Activated naive CD8-positive, alpha-beta T cell (primary cell): ENCODE measurements at regions not wholly inside any gene's neighbourhood (a gene's known extent, or its start where the extent isn't known, plus 50 kb on each side); places are given as distances from the start of the nearest gene placed in this dataset.
"Not testable (repeated sequence)": the region's sequence is repeated elsewhere in the genome, so short reads cannot be mapped to it uniquely, and the experiment has no call there.

ENCODE experiments used
- H3K27ac Mint-ChIP-seq: one replicate; pipeline ENCODE4 v1.8.0; 2021; ENCODE audit warnings: mixed read lengths
- H3K27me3 Mint-ChIP-seq: one replicate; pipeline ENCODE4 v1.8.0; 2021; ENCODE audit warnings: mixed read lengths
- H3K36me3 Mint-ChIP-seq: one replicate; pipeline ENCODE4 v1.8.0; 2021; ENCODE audit warnings: mixed read lengths
- H3K4me1 Mint-ChIP-seq: one replicate; pipeline ENCODE4 v1.8.0; 2021; ENCODE audit warnings: low read depth, mixed read lengths
- H3K4me3 Mint-ChIP-seq: one replicate; pipeline ENCODE4 v1.8.0; 2021; ENCODE audit warnings: mild to moderate bottlenecking, mixed read lengths
- H3K9me3 Mint-ChIP-seq: one replicate; pipeline ENCODE4 v1.8.0; 2021; ENCODE audit warnings: low read depth, mixed read lengths

DNA sequence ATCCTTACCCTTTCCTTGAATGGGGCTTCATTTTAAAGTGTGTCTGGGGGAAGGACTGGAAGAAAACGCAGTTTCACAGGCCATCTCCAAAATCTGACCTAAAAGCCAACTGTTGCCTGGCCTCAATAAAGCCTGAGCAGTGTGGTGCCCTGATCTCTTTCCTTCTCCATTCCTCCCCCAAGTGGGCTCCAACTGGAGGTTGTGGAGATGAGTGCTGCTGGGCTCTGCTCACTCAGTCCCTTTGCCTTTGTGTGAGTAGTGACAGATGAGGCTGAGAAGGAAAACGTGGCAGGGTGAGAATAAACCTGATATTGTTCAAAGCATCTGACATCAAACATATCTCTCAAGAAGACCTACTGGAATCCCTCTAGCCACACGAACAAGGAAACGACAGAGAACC, 181.4 kb upstream of the NBPF9 start:
- not testable (repeated sequence) for H3K9me3 Mint-ChIP-seq, H3K36me3 Mint-ChIP-seq, H3K4me3 Mint-ChIP-seq, H3K27ac Mint-ChIP-seq, H3K4me1 Mint-ChIP-seq, H3K27me3 Mint-ChIP-seq

DNA sequence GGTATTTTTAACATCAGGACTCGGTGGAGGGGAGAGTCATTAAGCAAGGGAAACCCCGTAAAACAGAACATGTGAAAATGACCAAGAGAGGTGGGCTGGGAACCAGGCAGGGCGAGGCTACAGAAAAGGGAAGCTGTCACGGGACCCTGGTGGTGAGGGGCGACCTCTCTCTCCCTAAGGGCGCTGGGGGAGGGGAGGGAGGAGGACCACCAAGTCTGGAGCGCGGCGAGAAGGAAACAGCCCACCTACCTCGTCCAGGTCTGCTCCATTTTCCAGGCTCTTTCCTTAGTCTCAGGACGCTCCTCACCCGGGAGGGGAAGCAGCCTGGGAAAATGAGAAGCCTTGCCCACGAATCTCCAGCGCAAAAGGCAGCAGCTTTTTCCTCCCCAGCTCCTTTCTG, 181.9 kb upstream of the NBPF9 start:
- H3K4me3 Mint-ChIP-seq, H3K27me3 Mint-ChIP-seq, H3K27ac Mint-ChIP-seq, H3K9me3 Mint-ChIP-seq, H3K4me1 Mint-ChIP-seq, H3K36me3 Mint-ChIP-seq: not testable (repeated sequence)

DNA sequence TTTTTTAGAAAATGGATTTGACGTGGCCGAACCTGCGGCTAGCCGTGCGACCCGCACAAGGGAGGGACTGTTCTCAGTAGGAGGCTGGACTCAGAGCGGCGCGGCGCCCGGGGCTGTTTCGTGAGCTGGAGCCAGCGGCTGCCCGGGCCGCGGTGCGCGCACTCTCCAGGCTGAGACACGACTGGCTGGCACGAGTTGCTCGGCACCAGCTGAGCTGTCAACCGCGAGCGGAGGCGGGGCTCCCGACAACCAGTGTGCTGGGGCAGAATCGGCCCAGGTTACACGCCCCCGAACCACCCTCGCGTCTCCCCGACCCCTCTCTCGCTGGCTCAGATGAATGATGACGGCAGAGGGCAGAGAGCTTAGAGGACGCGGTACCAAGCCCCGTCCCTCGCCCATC, 182.3 kb upstream of the NBPF9 start:
- H3K36me3 Mint-ChIP-seq, H3K27ac Mint-ChIP-seq, H3K4me1 Mint-ChIP-seq, H3K9me3 Mint-ChIP-seq, H3K27me3 Mint-ChIP-seq: not testable (repeated sequence)
- peak overlapping the region; percentile 73 for H3K4me3 Mint-ChIP-seq

DNA sequence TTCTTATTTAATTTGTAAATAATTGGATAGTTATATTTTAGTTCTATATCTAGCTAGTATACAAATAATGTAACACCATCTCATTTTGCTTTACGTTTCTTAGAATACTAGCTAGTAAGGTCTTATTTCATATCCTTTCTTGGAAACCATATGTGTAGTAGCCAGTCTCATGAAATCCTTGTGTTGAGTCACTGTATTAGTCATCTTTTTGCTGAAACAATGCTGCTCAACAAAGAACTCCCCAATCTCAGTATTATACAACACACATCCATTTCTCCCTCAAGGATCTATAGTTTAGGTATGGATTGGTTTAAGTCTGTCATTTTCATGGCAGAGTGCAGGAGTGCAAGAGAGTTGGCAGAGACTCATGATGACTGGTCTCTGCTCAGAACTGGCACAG, 185.2 kb upstream of the NBPF9 start:
- not testable (repeated sequence) for H3K4me3 Mint-ChIP-seq, H3K9me3 Mint-ChIP-seq, H3K4me1 Mint-ChIP-seq, H3K27me3 Mint-ChIP-seq, H3K36me3 Mint-ChIP-seq, H3K27ac Mint-ChIP-seq

DNA sequence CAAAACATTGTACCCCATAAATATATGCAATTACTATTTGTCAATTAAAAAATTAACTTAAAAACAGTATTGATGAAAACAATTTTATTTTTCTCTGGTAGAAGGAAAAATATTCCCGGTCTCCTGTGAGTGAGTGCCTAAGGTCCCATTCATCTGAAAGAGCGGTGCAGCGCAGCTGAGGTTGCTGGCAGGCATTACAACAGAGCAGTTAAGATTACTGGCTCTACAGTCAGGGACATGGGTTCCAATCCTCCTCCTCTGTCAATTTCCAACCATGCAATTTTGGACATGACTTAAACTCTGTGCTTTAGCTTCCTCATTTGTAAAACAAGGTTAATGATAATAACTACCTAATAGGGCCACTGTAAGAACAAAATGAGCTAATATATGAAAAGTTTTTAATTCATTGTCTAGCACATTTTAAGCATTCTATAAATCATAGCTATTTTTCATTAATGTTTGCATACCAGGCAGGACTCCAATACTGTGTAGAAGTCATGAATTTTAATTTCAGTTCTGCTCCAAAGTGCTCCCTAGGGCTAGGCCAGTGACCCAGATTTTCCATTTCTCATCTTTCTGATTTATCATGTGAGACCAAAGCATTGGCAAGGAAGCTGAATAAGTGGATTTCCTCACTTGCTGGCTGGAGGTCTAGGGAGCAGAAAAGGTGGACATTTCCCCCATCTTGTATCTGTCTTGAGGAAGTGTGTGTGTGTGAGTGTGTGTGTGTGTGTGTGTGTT, 174.2 kb upstream of the NBPF19 start:
- H3K9me3 Mint-ChIP-seq, H3K27me3 Mint-ChIP-seq, H3K4me1 Mint-ChIP-seq, H3K4me3 Mint-ChIP-seq, H3K27ac Mint-ChIP-seq, H3K36me3 Mint-ChIP-seq: not testable (repeated sequence)

DNA sequence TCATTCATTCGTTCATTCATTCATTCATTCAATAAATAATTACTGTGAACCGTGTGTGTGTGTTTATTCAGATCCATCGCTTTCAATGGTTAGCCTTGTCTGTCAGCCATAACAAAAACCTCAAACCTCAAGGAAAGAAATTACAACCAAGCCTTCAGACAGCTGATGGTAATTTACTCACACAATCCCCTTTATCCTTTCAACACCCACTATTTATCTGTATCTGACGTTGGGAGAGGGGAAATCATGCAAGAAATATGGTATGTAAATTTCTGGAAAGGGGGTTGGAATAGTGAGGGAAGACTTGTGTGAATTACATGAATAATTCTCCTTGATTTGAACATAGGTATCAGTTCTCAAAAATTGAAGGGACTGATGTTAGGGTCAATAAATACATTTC, 173.6 kb upstream of the NBPF19 start:
- not testable (repeated sequence) for H3K27me3 Mint-ChIP-seq, H3K4me3 Mint-ChIP-seq, H3K27ac Mint-ChIP-seq

DNA sequence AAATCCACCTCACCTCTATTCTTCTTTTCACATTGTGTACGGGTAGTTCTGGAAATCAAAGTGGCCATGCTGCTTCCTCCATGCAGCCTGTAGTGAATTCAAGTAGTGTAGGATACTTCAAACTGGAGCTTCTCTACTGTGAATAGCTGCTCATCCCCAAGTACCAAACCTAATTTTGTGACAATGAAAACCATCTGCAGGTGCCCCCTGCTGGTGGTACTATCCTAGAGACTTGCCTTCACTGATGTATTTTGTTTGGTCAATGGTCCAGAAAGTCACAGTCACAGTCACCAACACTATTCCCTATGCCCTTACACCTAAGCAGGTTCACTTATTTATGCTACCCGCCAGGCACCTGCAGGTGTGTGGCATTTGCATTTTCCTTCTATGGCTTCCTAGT, 170.0 kb upstream of the NBPF19 start:
- not testable (repeated sequence) for H3K36me3 Mint-ChIP-seq, H3K4me1 Mint-ChIP-seq, H3K27me3 Mint-ChIP-seq, H3K9me3 Mint-ChIP-seq, H3K4me3 Mint-ChIP-seq, H3K27ac Mint-ChIP-seq

More for the DNA sequence above, 173.6 kb upstream of the NBPF19 start:
- not testable (repeated sequence) for H3K36me3 Mint-ChIP-seq, H3K4me1 Mint-ChIP-seq, H3K9me3 Mint-ChIP-seq

DNA sequence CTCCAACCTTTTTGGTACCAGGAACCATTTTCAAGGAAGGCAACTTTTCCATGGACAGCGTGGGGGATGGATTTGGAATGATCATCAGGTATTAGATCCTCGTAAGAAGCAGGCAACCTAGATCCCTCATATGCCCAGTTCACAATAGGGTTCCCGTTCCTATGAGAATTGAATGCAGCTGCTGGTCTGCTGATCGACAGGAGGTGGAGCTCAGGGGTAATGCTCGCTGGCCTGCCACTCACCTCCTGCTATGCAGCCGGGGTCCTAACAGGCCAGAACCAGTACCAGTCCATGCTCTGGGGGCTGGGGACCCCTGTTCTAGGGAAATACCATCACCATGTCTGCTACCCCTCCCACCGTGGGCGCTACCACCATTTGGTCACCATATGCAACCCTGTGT, 167.2 kb upstream of the NBPF19 start:
- not testable (repeated sequence) for H3K27ac Mint-ChIP-seq, H3K4me3 Mint-ChIP-seq, H3K36me3 Mint-ChIP-seq, H3K9me3 Mint-ChIP-seq, H3K4me1 Mint-ChIP-seq, H3K27me3 Mint-ChIP-seq

DNA sequence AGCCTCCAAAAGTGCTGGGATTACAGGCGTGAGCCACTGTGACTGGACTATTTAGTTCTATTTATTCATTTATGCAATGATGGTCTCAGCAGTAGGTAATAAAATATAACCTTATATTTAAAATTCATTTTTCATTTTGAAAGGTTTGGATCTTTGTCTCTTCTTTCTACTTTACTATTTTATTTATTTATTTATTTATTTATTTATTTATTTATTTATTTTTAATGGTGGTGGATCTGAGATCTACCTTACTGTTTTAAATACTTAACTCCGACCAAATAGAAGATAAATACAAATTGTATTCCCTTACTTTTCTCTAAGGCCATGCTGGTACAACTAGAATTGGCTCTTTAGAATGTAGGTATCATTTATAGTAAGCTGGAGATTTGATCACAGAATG, 159.9 kb upstream of the NBPF19 start:
- H3K36me3 Mint-ChIP-seq, H3K27ac Mint-ChIP-seq, H3K27me3 Mint-ChIP-seq, H3K4me1 Mint-ChIP-seq, H3K4me3 Mint-ChIP-seq, H3K9me3 Mint-ChIP-seq: not testable (repeated sequence)

DNA sequence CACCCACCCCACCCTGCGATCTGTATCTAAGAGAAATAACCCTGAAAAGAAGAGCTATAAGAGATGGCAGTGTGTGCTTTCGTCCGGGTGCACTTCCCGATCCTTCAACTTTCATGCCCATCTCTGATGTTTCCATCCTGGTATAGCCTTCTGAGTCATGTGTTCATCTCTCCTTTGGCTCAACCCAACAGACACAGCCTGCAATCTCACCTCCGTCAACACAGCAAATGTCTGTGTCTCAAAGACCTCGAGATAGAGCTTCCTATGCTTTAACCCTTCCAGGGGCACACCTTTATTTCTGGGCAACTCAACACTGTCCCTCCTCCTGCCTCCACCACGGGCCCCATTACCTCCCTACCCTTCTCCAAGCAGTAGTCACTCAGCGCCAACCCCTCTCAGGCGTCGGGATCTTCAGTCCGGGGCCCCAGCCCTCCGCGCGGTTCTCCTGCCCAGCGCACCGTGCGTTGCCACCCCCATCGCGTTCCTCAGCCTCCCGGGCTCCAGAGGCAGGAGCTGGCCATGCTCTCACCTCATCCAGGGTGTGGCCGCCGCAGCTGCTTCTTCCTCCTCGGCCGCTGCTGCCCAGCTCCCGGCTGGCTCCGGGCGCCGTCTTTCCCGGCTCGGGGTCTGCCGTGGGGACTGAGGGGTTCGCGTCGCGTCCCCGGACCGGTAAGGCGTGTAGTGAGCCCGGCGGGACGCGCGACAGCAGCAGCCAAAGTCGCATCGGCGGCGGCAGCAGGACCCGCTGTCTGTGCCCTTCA, 153.7 kb upstream of the NBPF19 start:
- not testable (repeated sequence) for H3K4me1 Mint-ChIP-seq, H3K36me3 Mint-ChIP-seq, H3K4me3 Mint-ChIP-seq, H3K9me3 Mint-ChIP-seq, H3K27ac Mint-ChIP-seq, H3K27me3 Mint-ChIP-seq

DNA sequence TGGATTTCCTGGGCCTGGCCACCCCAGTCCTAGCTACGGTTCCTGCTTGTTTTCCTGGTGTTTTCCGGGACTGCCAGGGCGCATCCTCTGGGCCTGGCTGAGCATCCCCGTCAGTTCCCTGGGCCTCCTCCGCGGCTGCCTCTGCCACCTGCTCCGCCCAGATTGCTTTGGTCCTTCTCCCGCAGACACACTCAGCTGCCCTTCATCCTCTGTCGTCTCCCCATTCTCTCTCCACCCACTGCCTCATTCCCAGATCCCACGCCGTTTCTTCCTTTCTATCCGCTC, 153.2 kb upstream of the NBPF19 start:
- H3K27ac Mint-ChIP-seq, H3K36me3 Mint-ChIP-seq, H3K4me1 Mint-ChIP-seq, H3K9me3 Mint-ChIP-seq, H3K4me3 Mint-ChIP-seq, H3K27me3 Mint-ChIP-seq: not testable (repeated sequence)

DNA sequence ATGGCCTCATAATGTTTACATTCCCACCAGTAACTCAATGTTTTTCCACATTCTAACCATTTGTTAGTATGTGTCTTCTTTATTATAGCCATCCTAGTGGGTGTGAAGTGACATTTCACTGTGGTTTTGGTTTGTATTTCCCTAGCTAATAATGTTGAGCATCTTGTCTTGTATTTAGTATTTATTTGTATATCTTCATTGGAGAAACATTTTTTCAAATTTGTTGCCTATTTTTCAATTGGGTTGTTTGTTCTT, 144.8 kb upstream of the NBPF19 start:
- H3K27me3 Mint-ChIP-seq = not testable (repeated sequence)

DNA sequence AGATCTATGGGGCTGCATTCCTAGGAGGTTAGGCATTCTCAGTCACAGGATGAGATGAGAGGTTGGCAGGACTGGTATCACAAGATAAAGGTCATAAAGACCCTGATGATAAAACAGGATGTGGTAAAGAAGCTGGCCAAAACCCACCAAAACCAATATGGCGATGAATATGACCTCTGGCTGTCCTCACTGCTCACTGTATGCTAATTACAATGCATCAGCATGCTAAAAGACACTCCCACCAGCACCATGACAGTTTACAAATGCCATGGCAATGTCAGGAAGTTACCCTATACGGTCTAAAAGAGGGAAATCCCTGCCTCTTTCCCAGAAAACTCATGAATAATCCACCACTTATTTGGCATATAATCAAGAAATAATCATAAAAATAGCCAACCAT, 138.8 kb upstream of the NBPF19 start:
- not testable (repeated sequence) for H3K4me3 Mint-ChIP-seq, H3K9me3 Mint-ChIP-seq, H3K27me3 Mint-ChIP-seq, H3K4me1 Mint-ChIP-seq, H3K27ac Mint-ChIP-seq, H3K36me3 Mint-ChIP-seq

More for the DNA sequence above, 144.8 kb upstream of the NBPF19 start:
- H3K36me3 Mint-ChIP-seq, H3K27ac Mint-ChIP-seq, H3K9me3 Mint-ChIP-seq, H3K4me1 Mint-ChIP-seq, H3K4me3 Mint-ChIP-seq: not testable (repeated sequence)

DNA sequence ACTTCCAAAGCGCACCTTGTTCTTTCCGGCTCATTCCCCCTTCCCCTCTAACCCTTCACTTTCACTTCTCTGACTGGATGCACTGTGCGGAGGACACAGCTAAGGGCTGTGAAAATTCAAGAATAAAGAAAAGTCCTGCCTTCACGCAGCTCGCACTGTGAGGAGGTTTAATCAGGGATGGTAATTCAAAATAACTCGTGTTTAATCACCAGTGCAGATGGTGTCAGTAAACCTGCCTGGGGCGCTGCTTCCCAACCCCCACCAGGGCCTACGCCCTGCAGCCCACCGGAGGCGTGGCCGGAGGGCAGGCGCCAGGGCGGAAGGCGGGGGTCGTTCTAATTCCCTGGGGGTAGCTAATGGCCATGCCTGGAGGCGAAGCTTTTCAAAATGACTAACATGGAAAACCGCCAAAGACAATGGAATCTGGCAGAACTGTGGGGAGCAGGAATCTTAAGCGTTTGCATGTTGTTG, 136.6 kb upstream of the NBPF19 start:
- H3K27me3 Mint-ChIP-seq = not testable (repeated sequence)

DNA sequence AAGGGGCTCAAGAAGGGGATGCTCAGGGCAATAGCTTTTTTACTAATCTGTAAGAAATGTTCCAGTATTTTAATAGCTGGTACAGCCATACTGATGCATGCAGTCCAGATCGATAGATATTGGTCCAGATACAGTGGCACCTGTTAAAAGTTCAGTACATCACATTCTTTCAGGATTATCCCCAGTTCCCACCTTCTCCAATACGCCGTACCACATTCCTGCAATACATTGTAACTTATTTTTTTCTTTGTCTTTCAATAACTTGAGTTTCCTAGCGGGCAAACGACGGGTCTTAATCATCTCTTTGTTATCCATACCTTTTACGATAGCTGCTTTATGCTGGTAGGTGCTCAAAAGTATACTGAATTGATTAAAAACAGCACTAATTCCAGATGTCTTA, 136.1 kb upstream of the NBPF19 start:
- not testable (repeated sequence) for H3K4me3 Mint-ChIP-seq, H3K4me1 Mint-ChIP-seq, H3K36me3 Mint-ChIP-seq, H3K9me3 Mint-ChIP-seq, H3K27ac Mint-ChIP-seq, H3K27me3 Mint-ChIP-seq

More for the DNA sequence above, 136.6 kb upstream of the NBPF19 start:
- not testable (repeated sequence) for H3K9me3 Mint-ChIP-seq, H3K36me3 Mint-ChIP-seq, H3K4me3 Mint-ChIP-seq, H3K4me1 Mint-ChIP-seq, H3K27ac Mint-ChIP-seq

DNA sequence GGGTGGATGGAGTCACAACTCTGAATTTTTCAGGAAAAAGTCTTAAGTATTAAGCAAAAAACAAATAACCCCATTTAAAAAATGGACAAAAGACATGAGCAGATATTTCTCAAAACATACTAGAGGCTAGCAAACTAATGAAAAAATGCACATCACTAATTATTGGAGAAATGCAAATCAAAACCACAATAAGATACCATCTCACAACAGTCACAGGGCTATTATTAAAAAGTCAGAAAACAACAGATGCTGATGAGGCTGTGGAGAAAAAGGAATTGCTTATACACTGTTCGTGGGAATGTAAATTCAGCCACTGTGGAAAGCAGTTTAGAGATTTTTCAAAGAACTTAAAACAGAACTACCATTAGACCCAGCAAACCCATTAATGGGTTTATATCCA, 125.4 kb upstream of the NBPF19 start:
- H3K27ac Mint-ChIP-seq = not testable (repeated sequence)

DNA sequence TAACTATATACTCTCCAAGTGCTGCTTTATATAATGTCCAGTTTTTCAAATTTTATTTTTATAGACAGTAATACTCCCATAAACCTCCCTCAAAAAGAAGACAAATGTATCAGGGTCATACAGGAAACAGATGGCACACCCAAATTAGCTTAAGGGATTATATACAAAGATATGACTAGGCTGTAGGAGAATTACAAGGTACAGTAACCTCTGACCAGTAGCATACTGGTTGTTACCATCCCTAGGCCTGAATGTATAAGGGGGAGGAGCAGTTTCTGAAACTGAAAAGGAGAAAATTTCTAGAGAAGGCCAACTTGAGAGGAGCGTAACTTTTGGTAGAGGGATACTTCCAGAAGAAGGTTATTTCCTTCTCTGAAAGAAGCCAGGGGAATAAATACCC, 122.6 kb upstream of the NBPF19 start:
- H3K9me3 Mint-ChIP-seq, H3K27me3 Mint-ChIP-seq, H3K27ac Mint-ChIP-seq, H3K36me3 Mint-ChIP-seq, H3K4me3 Mint-ChIP-seq, H3K4me1 Mint-ChIP-seq: not testable (repeated sequence)

More for the DNA sequence above, 125.4 kb upstream of the NBPF19 start:
- not testable (repeated sequence) for H3K4me1 Mint-ChIP-seq, H3K27me3 Mint-ChIP-seq, H3K9me3 Mint-ChIP-seq, H3K4me3 Mint-ChIP-seq, H3K36me3 Mint-ChIP-seq
